ENCODE measurements at regions not wholly inside any gene's neighbourhood (a gene's known extent, or its start where the extent isn't known, plus 50 kb on each side); places are given as distances from the start of the nearest gene placed in this dataset.

- no peak for TF ChIP-seq ZNF462 (CRISPR knock-in tag; IDR thresholded peaks at IDR 0.05)
- no peak for TF ChIP-seq POLR2AphosphoS5 (IDR thresholded peaks at IDR 0.05; ENCODE audit: low read depth)
- no peak for TF ChIP-seq CTCF (conservative IDR thresholded peaks at IDR 0.05; ENCODE audit: low read depth in 2 of 2)
- TF ChIP-seq ZNF114 (CRISPR knock-in tag; IDR thresholded peaks at IDR 0.05): no peak
- TF ChIP-seq STAT1 (IDR thresholded peaks at IDR 0.05; ENCODE audit: unreplicated experiment): no peak
- no peak for TF ChIP-seq NANOG (IDR thresholded peaks at IDR 0.05; ENCODE audit: borderline replicate concordance)
- TF ChIP-seq CREB1 (CRISPR knock-in tag; IDR thresholded peaks at IDR 0.05; ENCODE audit: low read depth): no peak
Measured at GRCh38 chr22:49565516-49565855, 262.2 kb downstream of the BRD1 start (continued).

- Mint-ChIP-seq H3K4me1 (no peaks in the 10 kb centered on the region), H3K27ac (no peak overlapping the region), H3K27me3 (ENCODE audit: insufficient read depth, low read depth, poor library complexity) (peaks cover 12% of the 10 kb centered on the region), H3K36me3 (ENCODE audit: low read depth) (no peaks in the 10 kb centered on the region), H3K4me3 (no peak overlapping the region), H3K9me3 (no peaks in the 10 kb centered on the region; the same call in 2 of the 3 replicates)
- Histone ChIP-seq H3K27ac (ENCODE audit: low read depth) (no peak overlapping the region), H3K79me2 (replicated peaks; ENCODE audit: insufficient read depth) (no peaks in the 10 kb centered on the region), H4K20me1 (replicated peaks; ENCODE audit: insufficient read depth) (no peaks in the 10 kb centered on the region), H3K4me3 (no peak overlapping the region), H3K9me2 (ENCODE audit: insufficient read depth) (no peaks in the 10 kb centered on the region), H3F3A (replicated peaks; ENCODE audit: low read depth) (no peaks in the 10 kb centered on the region), H2AFZ (no peak overlapping the region), H3K27me3 (ENCODE audit: insufficient read depth) (0 out of 2 replicates have a peak, but pooled peaks cover 3% of the 10 kb centered on the region), H3K4me1 (ENCODE audit: insufficient read depth) (no peaks in the 10 kb centered on the region), H3K36me3 (ENCODE audit: insufficient read depth) (peaks cover 9% of the 10 kb centered on the region; the same call in 1 of the 2 replicates), H3K4me2 (no peak overlapping the region)
- DNase-seq (ENCODE audit: low spot score): no peak
- ATAC-seq: no peak
- no peak for TF ChIP-seq ZNF331 (CRISPR knock-in tag; IDR thresholded peaks at IDR 0.05; ENCODE audit: low read depth)
- TF ChIP-seq NANOG (IDR thresholded peaks at IDR 0.05; ENCODE audit: borderline replicate concordance): no peak
- TF ChIP-seq CREB1 (CRISPR knock-in tag; IDR thresholded peaks at IDR 0.05; ENCODE audit: low read depth): no peak
- TF ChIP-seq JUNB (IDR thresholded peaks at IDR 0.05; ENCODE audit: unreplicated experiment): no peak
- TF ChIP-seq EZH2 (IDR thresholded peaks at IDR 0.05; ENCODE audit: low read depth, unreplicated experiment): no peak
- no peak for TF ChIP-seq CTCF (conservative IDR thresholded peaks at IDR 0.05; ENCODE audit: low read depth in 2 of 2)
- no peak for TF ChIP-seq STAT1 (IDR thresholded peaks at IDR 0.05; ENCODE audit: unreplicated experiment)
- no peak for TF ChIP-seq POLR2AphosphoS5 (IDR thresholded peaks at IDR 0.05; ENCODE audit: low read depth)
Measured at GRCh38 chr22:49564666-49565515, 262.8 kb downstream of the BRD1 start.

Measured in GM23338 (cell line).